Fibroblast of skin of back (primary cell): ENCODE measurements at regions not wholly inside any gene's neighbourhood (a gene's known extent, or its start where the extent isn't known, plus 50 kb on each side); places are given as distances from the start of the nearest gene placed in this dataset.
"Not testable (repeated sequence)": the region's sequence is repeated elsewhere in the genome, so short reads cannot be mapped to it uniquely, and the experiment has no call there.

Source experiments
- DNase-seq: peaks from one replicate; pipeline ENCODE4 v3.0.0-alpha.2; 2013

DNA sequence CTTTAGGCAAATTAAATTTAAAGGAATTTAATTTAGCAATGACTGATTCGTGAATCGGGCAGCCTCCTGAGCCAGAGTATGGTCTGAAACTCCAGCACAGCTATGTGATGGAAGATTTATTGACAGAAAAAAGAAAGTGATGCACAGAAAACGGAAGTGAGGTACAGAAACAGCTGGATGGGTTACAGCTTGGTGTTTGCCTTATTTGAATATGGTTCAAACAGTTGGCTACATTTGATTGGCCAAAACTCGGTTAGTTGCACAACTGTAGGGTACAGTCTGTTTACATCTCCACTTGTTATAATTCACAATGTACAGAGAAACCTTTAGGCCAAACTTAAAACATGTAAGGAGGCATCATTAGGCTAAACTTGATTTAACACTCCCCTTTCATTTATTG lies 1716.1 kb upstream of the C9orf72 start:
- DNase-seq = no peak

- no peak for DNase-seq
Measured at GRCh38 chr9:29290516-29290915, 1717.2 kb upstream of the C9orf72 start.

GRCh38 chr9:29297592-29297991 lies 1724.3 kb upstream of the C9orf72 start:
- DNase-seq = no peak

DNA sequence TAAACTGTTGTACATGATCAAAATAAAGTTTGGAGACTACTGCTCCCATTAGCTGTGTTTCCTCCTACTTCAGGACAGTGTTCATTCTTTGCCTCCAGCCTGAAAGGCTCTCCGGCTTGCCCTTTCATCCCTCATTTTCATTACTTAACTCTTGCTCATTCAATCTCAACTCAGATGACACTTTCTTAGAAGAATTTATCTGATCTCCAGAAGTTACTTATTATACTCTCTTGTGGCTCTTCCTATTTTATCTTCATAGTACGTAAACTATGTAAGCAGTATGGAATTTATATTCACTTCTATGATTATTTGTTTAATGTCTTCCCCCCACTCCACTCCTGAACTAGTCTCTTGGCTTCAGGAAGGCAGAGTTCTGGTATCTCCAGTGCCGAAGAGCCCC lies 1737.9 kb upstream of the C9orf72 start:
- peak; percentile 84 for DNase-seq

DNA sequence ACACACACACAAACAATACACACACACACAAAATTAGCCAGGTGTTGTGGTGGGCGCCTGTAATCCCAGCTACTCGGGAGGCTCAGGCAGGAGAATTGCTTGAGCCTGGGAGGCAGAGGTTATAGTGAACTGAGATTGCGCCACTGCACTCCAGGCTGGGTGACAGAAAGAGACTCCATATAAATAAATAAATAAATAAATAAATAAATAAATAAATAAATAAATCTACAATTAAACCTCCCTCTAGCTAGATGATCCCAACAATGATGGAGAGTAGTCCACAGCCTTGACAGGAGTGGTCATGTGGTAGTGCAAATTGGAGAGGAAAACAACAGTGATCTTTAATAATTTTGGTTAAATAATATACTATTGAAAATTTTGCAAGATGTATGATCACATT lies 1739.0 kb upstream of the C9orf72 start:
- DNase-seq = no peak

- peak; percentile 13 for DNase-seq
Measured at GRCh38 chr9:29319736-29320513, 1746.6 kb upstream of the C9orf72 start.

DNA sequence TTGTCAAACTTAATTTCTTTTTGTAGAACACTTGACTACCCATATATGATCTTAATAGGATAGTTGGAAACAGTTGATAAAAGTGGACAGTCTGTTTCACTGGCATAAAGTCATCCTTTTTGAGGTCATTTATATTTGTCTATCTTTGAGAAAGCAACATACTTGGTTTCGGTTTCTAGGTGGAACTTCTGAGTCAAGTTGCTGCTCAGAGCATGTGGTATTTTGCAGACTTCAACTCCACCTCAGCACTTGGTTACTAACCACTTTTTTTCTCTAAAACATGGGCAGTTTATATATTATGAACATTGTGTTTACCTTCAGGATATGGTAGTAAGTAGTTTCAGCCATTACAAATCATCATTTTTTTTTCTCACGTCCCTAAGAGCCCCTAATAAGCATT lies 1749.0 kb upstream of the C9orf72 start:
- DNase-seq = no peak

- DNase-seq = no peak
Measured at GRCh38 chr9:29325894-29326293, 1752.6 kb upstream of the C9orf72 start.

- DNase-seq = peak; percentile 89
Measured at GRCh38 chr9:29332789-29333188, 1759.5 kb upstream of the C9orf72 start.

- no peak for DNase-seq
Measured at GRCh38 chr9:29336281-29336680, 1763.0 kb upstream of the C9orf72 start.

DNA sequence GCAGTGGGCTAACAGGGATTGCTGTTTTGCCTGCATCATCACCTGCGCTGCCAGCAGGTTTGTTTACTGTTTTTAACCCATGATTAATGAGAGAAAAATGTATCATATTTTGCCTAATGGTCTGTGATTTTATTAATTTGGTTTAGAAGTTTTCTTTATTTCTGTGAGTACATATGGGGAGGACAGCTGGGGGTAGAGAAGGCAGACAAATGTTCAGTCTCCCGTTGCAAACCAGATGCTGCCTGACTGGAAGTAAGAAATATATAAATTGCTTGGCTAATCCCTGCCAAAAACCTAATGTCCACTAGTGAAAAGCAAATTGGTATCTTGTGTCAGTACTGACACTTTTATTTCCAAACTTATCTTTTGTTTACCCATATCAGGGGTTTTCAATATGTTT lies 1766.1 kb upstream of the C9orf72 start:
- no peak for DNase-seq

GRCh38 chr9:29348999-29349398 lies 1775.7 kb upstream of the C9orf72 start:
- DNase-seq = peak; percentile 63

DNA sequence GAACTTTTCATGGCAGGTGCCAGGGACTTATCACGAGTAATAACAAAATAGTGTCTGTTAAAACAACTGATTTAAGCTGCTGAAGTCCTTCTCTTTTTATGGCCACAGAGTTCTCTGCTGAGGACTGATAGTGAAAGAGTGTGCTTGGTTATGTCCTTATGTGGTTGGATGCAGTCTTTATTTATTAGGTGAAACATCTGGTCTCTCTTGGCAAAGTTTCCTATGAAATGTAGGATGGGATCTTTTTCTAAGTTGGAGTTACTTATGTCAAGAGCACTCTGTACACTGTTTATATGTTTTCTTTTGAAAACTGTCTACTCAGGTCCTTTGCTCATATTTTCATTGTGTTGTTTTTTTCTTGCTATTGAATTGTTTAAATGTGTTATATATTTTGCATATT lies 1816.1 kb upstream of the C9orf72 start:
- DNase-seq = no peak

DNA sequence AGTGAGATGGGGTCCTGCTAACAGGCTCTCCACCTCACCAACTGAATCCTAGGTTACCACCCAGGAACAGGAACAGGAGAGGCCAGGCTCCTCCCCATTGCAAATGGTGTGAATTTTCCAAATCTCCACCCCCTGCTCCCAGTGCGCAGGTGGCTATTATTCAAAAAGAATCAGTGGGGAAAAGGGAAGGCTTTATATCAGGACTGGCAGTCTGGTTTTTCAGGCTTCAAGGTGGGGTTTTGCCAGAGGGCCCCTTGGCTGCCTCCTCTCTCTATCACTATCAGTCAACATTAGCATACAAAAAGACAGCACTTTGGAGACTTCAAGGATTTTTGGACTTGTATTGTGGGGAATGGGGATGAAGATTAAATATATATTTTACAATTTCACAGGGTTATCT lies 1817.6 kb upstream of the C9orf72 start:
- DNase-seq = no peak

DNA sequence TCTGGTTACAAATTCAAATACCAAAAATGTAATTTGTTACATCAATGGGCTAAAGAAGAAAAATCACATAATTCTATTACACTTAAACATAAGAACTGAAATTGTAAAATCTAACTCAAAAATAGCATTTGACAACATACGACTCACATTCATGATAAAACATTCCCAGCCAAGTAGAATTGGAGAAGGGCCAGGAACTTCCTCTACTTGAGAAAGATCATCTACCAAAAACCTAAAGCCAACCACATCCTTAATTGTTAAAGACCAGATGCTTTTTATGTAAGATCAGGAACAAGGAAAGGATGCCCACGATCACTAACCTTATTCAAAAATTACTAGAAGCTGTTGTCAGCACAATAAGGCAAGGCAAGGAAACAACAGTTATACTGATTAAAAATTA lies 1819.8 kb upstream of the C9orf72 start:
- DNase-seq = peak; percentile 47

- no peak for DNase-seq
Measured at GRCh38 chr9:29394855-29395254, 1821.6 kb upstream of the C9orf72 start.

DNA sequence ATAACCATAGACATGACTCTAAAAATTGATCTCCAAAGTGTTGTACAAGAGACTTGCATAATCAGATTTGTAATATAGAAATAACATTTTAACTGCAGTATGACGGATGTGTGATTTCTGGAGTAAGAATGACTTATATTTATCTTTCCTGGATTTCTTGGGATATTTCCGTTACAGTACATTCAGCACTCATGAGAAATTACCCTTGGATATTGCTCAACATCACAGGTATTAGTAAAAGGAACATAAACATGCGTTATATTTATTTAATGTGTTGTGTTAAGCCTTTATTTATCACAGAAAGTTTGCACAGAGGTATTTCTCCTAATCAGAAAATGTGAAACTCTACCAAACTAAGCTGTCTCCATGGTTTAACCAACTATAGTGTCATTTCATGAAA lies 1823.9 kb upstream of the C9orf72 start:
- no peak for DNase-seq

DNA sequence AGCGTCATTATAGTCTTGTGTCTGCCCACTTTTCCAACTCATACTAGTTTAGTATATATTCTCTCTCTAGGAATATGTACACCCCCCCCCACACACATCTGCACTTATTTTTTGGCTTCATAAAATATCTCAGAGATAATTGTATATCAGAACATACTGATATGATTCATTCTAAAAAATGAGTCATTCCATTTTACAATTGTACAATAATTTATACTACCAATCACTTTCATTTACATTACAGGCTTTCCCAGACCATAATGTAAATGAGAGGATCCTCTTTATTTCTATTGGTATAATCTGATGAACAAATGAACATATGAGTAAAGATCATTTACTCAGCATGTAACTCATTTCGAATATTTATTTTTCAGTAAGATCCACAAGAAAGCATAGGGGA lies 1842.9 kb upstream of the C9orf72 start:
- DNase-seq = no peak

DNA sequence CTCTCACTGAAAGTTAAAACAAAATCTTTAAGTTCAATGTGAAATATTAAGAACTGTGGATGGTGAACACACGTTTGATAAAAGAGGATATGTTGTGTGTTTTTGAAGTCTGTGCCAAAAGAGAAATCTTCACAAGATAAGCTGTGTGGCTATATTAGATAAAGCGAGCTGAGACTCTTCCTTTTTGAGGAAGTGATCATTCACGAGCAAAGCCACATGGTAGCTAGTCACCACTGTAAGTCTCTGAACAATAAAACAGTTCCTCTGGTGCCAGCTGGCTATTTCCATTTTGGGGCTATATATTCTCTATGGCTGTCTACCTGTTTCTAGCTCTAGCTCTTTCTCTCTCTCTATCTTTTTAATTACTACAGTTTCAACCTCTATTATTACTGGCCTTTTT lies 1849.2 kb upstream of the C9orf72 start:
- no peak for DNase-seq

DNA sequence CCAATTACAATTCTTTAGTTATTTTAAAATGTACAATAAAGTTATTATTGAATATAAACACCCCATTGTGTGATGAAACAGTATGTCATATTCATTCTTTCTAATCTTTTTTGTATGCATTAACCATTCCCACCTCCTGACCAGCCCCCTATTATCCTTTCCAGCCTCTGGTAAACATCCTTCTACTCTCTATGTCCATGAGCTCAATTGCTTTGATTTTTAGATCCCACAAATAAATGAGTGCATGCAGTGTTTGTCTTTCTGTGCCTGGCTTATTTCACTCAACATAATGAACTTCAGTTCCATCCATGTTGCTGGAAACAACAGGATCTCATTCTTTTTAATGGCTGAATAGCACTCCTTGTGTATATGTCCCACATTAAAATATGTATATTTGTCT lies 1858.9 kb upstream of the C9orf72 start:
- DNase-seq = no peak

DNA sequence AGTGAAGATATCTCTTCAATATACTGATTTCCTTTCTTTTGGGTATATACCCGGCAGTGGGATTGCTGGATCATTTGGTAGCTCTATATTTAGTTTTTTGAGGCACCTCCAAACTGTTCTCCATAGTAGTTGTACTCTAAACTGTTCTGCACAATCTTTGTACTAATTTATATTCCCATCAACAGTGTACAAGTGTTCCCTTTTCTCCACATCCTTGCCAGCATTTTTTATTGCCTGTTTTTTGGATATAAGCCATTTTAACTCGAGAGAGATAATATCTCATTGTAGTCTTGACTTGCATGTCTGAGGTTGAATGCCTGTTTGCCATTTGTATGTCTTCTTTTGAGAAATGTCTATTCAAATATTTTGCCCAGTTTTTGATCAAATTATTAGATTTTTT lies 1859.4 kb upstream of the C9orf72 start:
- not testable (repeated sequence) for DNase-seq

GRCh38 chr9:29435368-29435767 lies 1862.1 kb upstream of the C9orf72 start:
- DNase-seq = no peak

DNA sequence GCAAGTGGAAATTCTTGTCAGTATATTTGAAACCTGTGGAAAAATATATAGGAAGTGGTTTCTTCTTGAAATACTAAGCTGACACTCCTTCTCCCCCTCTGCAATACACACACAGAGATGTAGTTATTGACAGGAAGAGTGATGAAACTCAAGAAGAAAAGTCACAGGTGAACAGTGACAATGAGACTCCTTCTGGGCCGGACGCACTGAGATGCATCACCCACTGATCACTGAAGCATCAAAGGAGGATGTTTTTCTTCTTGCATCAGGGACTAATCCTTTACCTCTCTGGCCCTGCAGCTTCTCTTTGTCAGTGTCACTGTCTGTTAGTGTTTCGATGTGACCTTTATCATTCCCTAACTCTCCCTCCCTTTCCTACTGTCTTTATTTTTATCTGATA lies 1864.2 kb upstream of the C9orf72 start:
- no peak for DNase-seq

DNA sequence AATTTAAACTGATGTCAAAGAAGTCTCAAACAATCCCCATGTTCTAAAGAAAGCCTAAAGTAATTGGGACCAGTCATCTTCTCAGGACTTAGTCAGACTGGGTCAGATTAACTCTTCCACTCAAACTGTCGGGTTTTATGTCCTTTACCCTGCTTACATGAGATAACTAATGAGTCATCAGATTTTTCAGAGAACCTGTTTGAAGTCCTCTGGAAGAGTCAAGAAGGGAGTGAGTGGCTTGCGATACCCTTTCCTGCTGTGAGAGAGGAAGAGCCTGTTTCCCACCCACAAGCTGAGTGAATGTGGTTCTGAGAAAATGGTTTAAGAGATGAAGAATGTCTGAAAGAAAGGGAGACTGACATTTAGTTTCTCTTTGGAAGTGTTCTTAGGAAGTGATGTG lies 1866.7 kb upstream of the C9orf72 start:
- peak; percentile 63 for DNase-seq

DNA sequence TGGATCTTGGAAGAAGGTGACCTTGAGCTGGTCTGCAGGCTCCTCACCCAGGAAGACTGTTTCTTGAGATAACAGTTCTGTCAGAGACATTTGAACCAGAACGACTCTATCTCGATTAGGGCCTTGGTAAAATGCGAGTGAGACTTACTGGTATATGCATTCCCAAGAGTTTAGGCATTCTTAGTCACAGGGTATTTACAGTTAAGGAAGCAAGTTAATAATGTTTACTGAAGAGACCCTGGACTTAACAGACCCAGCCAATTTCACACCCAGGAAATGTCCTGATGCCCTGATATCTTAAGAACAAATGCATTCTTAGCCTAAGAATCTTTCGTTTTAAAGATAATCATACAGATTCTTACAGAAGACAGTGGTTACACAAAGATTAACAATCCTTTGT lies 1867.2 kb upstream of the C9orf72 start:
- DNase-seq = no peak
